ENCODE measurements at regions not wholly inside any gene's neighbourhood (a gene's known extent, or its start where the extent isn't known, plus 50 kb on each side); places are given as distances from the start of the nearest gene placed in this dataset.

- peak; percentile 88 for DNase-seq (ENCODE audit: low spot score)
These were observed 266.6 kb downstream of the TFCP2L1 start for GRCh38 chr2:121018136-121019061.

GRCh38 chr2:121019071-121019470 lies 265.9 kb downstream of the TFCP2L1 start:
- DNase-seq (ENCODE audit: low spot score): peak; percentile 73

DNA sequence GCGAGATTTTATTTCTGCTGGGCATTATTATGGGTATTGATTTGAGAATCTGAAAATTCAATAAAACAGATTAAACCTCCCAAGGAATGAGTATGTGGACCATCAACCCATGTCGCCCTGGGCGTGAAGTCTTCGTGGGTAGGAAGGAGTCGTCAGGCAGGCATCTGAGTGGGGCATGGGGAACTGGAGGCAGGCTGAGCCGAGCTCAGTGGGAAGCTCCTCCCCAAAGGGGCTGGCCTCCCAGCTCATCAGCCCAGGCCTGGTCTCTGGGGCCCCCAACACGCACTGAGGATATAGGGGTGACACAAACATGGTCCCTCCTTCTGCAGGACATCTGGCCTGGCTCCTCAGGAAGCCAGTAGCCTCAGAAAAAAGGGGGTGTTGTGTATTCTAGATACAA lies 265.2 kb downstream of the TFCP2L1 start:
- DNase-seq (ENCODE audit: low spot score): no peak

DNA sequence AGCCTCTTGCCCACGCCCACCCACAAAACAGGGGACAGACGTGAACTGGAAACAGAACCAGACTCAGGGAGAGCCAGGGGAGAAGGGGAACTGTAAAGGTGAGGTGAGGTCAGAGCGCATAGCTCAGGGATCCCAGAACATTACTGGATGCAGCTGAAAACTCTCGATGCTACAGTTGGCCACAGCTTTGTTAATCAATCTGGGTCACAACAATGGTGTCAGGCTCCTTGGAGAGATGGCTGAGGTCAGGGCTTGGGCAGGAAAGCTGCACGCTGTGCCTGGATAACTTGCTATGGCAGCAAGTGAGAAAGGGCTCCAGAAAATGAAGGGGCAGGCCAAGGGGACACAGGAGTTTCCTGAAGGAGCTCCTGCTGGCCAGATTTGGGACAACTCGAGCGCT lies 263.3 kb downstream of the TFCP2L1 start:
- DNase-seq (ENCODE audit: low spot score): no peak

- DNase-seq (ENCODE audit: low spot score): no peak
These were observed 256.4 kb downstream of the TFCP2L1 start for GRCh38 chr2:121028577-121028976.

- no peak for DNase-seq (ENCODE audit: low spot score)
These were observed 254.5 kb downstream of the TFCP2L1 start for GRCh38 chr2:121030523-121030922.

DNA sequence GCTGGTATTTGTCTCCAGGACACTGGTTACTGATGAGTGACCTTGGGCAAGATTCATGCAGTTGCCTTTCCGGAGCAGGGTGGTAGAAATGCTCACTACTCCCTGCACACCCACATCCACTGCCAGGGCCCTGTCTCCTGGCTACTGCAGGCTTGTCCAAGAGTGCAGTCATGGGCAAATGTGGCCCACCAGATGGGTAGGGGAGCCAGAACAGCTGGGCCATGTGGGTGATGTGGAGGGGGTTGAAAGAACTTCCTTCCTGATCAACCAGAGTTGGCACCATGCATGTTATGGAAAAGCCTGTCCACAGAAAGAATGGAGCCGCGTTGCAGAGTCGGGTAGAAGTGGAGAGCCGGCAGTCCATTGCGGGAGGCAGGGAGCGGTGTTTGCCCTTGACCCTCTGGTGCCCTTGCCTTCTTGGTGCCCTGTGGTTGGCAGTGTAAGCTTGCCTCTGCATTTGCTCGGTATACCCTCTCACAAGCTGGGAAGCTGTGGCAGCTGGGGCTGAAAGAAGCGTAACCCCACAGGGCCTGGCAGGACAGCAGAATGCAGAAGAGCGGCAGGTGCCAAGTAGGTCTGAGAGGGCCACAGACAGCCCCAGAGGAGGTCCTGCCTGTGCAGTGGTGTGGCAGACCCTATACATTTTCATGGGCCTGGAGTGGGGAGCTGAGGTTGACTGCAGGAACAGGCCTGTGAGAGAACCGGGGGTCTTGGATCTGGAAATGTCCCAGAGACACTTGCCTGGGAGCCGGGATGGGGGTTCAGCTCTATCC lies 253.2 kb downstream of the TFCP2L1 start:
- no peak for DNase-seq (ENCODE audit: low spot score)

DNA sequence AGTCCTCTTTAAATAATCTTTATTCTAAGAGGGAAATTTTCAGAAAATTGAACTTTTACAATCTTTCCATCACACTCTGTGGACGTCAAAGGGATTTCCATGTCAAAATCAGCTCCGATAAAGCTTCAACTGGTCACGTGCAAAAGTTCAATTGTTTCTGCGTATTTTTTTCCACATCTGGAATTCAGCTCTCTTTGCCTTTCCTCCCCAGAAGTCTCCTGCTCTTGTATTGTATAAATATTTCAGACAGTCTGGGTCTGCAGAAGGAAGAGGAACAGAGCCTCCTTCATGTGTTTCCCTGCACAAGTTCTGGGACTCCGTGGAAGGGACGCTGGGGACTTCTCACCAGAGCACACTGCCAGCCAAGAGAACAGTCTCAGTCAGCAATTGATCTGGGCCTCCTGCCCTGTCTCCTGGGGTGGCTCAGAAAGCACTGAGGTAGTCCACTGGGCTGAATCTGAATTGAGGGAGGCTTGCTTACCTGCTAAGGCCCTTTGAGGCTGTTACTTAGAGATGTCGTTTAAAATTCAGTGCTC lies 251.5 kb downstream of the TFCP2L1 start:
- DNase-seq (ENCODE audit: low spot score): no peak

- no peak for DNase-seq (ENCODE audit: low spot score)
These were observed 250.5 kb downstream of the TFCP2L1 start for GRCh38 chr2:121034551-121034950.

DNA sequence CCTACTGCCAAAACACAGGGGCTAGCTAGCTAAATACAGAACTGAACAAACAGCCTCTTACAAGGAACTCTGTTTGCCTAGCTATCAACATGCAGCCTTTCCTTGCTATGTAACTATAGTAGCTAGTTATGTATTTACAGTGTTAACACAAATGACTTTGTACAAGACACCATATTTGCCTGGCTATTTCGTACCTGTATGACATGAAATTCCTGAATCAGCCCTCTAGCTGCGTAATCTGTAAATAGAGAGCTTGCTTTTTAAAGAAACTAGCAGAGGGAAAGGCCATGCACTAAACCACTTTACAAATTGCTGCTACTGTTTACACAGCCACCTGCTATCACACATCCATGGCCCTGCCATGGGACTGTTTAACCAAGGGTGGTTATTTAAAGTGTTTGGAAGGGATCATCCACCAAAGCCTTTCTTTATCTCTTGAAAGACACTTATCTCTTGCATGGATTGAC lies 248.7 kb downstream of the TFCP2L1 start:
- no peak for DNase-seq (ENCODE audit: low spot score)

DNA sequence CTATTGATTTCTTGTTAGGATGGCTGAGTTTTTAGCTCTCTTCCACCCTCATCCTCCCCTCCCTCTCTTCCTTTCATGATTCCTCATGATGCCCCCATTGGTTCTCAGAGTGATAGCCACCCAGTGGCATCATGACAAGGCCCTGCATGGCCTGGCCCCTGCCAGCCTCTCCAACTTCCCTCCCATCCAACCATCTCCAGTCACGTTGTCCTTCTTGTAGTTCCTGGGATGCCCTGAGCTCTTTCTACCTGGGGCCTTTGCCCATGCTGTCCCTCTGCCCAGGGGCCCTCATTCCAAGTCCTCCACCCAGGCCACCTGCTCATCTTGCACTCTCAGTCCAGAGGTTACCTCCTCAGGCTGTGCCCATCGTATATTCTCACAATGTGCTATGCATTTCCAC lies 247.5 kb downstream of the TFCP2L1 start:
- no peak for DNase-seq (ENCODE audit: low spot score)

- DNase-seq (ENCODE audit: low spot score): no peak
These were observed 247.0 kb downstream of the TFCP2L1 start for GRCh38 chr2:121038031-121038430.

DNA sequence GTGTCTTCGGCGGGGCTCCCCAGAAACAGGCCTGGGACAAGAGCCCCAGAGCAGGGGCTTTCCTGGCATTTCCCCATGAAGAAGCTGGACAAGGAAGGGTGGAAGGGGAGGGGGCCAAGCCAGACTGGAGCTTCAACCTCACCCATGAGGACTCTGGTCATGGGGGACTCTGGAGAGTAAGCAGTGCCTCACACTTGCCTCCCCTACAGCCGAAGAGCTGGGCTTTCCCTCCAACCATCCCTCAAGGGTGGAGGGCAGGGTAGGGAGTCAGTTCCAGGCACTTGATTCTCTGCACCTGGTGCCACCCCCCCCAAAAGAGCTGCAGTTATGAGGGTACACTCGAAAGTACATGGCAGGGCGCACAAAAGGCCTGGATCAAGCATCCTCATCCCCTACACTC lies 246.6 kb downstream of the TFCP2L1 start:
- no peak for DNase-seq (ENCODE audit: low spot score)

GRCh38 chr2:121038891-121039616 lies 245.9 kb downstream of the TFCP2L1 start:
- no peak for DNase-seq (ENCODE audit: low spot score)

- DNase-seq (ENCODE audit: low spot score): no peak
These were observed 245.3 kb downstream of the TFCP2L1 start for GRCh38 chr2:121039679-121040078.

- DNase-seq (ENCODE audit: low spot score): no peak
These were observed 243.5 kb downstream of the TFCP2L1 start for GRCh38 chr2:121041516-121041915.

DNA sequence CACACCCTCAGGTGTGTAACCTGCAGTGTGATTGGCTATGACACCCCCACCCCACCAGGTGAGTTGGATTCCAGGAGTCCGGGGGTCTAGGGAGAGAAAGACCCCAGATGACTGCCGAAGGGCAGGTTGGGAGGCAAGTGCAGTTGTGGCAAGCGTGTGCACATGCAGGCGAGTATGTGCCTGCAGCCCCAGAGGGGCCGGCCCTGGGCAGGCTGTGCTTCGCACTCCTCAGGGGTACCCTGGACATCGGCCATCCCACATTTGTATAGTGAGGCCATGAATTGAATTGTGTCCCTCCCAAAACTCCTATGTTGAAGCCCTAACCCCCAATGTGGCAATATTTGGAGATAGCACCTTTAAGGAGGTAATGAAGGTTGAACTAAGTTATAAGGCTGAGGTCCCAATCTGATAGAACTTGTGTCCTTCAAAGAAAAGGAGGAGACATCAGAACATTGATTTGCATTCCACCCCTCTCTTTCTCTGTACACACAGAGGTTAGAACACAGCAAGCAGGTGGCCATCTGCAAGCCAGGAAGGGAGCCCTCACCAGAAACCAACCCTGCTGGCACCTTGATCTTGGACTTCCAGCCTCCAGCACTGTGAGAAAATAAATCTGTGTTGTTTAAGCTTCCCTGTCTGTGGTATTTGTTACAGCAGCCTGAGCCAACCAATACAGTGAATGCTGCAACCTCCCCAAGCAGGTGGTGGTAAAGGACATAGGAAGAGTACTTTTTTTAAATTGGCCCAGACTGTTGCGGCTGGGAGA lies 241.8 kb downstream of the TFCP2L1 start:
- DNase-seq (ENCODE audit: low spot score): no peak

DNA sequence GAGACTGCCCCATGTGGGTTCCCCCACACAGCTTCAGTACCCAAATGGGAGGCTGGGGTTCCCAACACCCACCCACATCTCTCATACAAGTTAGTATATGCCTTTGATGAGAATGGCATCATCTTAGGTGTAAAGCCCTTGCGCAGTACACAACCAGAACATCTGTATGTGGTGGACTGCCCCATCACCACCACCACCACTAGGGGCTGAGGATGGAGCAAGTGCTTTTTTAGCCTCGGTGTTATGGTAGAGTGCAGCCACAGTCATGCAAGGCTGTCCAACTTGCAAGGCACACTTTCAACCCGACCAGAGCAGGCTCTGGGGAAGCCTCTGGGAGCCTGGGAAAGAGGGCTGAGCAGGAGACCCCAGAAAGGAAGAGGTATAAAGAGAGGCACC lies 241.2 kb downstream of the TFCP2L1 start:
- DNase-seq (ENCODE audit: low spot score): no peak

DNA sequence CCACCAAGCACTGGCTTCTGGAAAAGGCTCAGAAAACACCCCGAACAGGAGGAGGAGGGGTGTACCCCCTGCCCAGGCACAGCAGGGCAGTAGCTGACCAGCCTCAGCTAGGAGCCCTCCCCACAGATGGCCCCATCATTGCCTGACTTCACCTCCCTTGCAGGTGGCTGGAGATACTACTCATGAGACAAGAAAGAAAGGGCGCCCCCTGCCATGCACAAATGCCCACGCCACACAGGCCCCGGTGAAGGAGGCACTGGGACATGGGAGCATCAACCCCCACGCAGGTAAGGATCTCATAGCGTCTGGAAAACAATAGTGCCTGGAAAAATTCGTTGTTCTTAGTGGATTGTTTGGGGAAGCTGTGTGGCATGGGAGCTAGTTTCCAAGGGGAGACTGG lies 240.6 kb downstream of the TFCP2L1 start:
- DNase-seq (ENCODE audit: low spot score): no peak

DNA sequence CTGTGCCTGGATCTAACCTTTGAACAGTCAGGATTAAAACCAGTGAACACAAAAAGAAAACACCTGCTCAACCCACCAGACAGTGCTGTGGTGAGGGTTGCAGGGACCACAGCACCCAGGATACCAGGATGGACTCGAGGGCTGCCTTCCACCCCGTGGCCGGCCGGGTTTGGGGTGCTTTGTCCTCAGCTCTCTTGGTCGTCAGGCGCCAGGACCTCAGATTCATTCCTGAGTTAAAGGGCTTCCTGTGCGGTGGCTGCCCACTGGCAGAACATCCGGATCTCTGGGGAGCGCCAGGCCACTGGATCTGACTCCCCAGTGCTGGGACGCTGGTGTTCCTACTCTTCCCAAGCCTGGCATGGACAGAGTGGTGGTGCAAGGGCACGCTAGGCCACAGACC lies 239.8 kb downstream of the TFCP2L1 start:
- DNase-seq (ENCODE audit: low spot score): no peak

- DNase-seq (ENCODE audit: low spot score): no peak
These were observed 238.7 kb downstream of the TFCP2L1 start for GRCh38 chr2:121046335-121046734.

Data from umbilical cord (tissue), 1 donor.